Adrenal gland (tissue), 9 donors: ENCODE measurements at regions not wholly inside any gene's neighbourhood (a gene's known extent, or its start where the extent isn't known, plus 50 kb on each side); places are given as distances from the start of the nearest gene placed in this dataset.

Experiments
- DNase-seq, 7 donors: peaks; one replicate each; pipeline ENCODE4 v3.0.0-alpha.2; 2019 to 2020
- H3K27ac ChIP-seq, 5 donors: fragments of 200-600 bp; sonication (generic) in 4 of 5; 1 replicate in 3 of 5; 2 replicates in 2 of 5; pipeline versions ENCODE4 v1.5.1 to v1.8.0; 2016 to 2020; ENCODE audit warnings: mild to moderate bottlenecking in 1 of 5
- H3K27me3 ChIP-seq: fragments of 200-600 bp; 2 replicates; pipeline ENCODE4 v1.8.0; 2021
- H3K36me3 ChIP-seq, 2 donors: fragments of 200-600 bp; replicated peaks in 1 of 2; 1 replicate in 1 of 2; 2 replicates in 1 of 2; pipeline versions ENCODE4 v1.5.1 to v1.8.0; 2018 to 2022
- H3K4me1 ChIP-seq, 2 donors: fragments of 200-600 bp; replicated peaks in 1 of 2; 1 replicate in 1 of 2; 2 replicates in 1 of 2; pipeline versions ENCODE4 v1.5.1 to v1.8.0; 2018 to 2021
- H3K4me3 ChIP-seq, 4 donors: fragments of 200-600 bp; sonication (generic) in 3 of 4; one replicate each; pipeline ENCODE4 v1.5.1; 2016 to 2018
- H3K9me3 ChIP-seq, 3 donors: fragments of 200-600 bp; sonication (generic) in 1 of 3; replicated peaks in 1 of 3; 1 replicate in 2 of 3; 2 replicates in 1 of 3; pipeline versions ENCODE4 v1.5.1 to v1.8.0; 2016 to 2021
- CTCF ChIP-seq, 6 experiments: fragments of 450-650 bp in 4 of 6; fragments of 200-600 bp in 2 of 6; sonication (generic) in 1 of 6; IDR thresholded peaks; 1 replicate in 5 of 6; 2 replicates in 1 of 6; pipeline versions ENCODE4 v1.5.1 to v1.8.0; 2016 to 2021; ENCODE audit warnings: antibody characterized with exemption in 6 of 6, mild to moderate bottlenecking in 2 of 6, moderate library complexity in 1 of 6
- POLR2A ChIP-seq, 2 donors: fragments of 450-650 bp; IDR thresholded peaks; one replicate each; pipeline ENCODE4 v1.6.1; 2017; ENCODE audit warnings: antibody characterized with exemption in 2 of 2, mild to moderate bottlenecking in 2 of 2, moderate library complexity in 1 of 2
- WGBS, 4 donors: extraction: QIAGEN DNeasy Blood & Tissue Kit in 2 of 4; methylation state at CpG; one replicate each; pipeline versions ENCODE4 v1.1.5 to v1.1.7; 2013 to 2017; 5-methylcytosine and 5-hydroxymethylcytosine counted together
- intact Hi-C, 2 donors: fragments of 100-400 bp; cut with DNase I; formaldehyde crosslinking; loops; one replicate each; pipeline versions ENCODE4 v1.14.1 to v1.15.0; 2022 to 2023
- donor health status: healthy with polysubstance abuse.
- donor health status: Bipolar disorder and iron deficiency.
- donor health status: DM: yes; HTN: yes; CAD: no.
- donor health status: DM: no; HTN: no; CAD: no.
- donor health status: DM: no; HTN: no; CAD: no.

- WGBS, 4 donors, result 45 to 63% (median 57%) methylated on average over 7 of the region's 7 CpGs
- no peaks in the 10 kb centered on the region for H3K36me3 ChIP-seq
- H3K27ac ChIP-seq, result no peak overlapping the region
Observed at GRCh38 chr1:213761845-213762407, 225.8 kb upstream of the PROX1 start.

GRCh38 chr1:213767683-213768082, 220.1 kb upstream of the PROX1 start:
- H3K27ac ChIP-seq, result no peak overlapping the region
- intact Hi-C loops, result no loop called here
- H3K27me3 ChIP-seq, result no peaks in the 10 kb centered on the region
- H3K9me3 ChIP-seq, result no peaks in the 10 kb centered on the region
- 73 to 92% (median 80%) methylated on average over 4 of the region's 4 CpGs for WGBS, 4 donors
- H3K36me3 ChIP-seq, result no peaks in the 10 kb centered on the region
- H3K4me1 ChIP-seq, result no peaks in the 10 kb centered on the region
- H3K4me3 ChIP-seq, result no peak overlapping the region
- DNase-seq, result no peak
- no peak for TF ChIP-seq POLR2A (IDR thresholded peaks at IDR 0.05)
- no peak for TF ChIP-seq CTCF (IDR thresholded peaks at IDR 0.05)

More at GRCh38 chr1:213761845-213762407, 225.8 kb upstream of the PROX1 start:
- intact Hi-C loops, result no loop called here
- Histone ChIP-seq H3K4me1 (no peaks in the 10 kb centered on the region), H3K4me3 (no peak overlapping the region), H3K27me3 (no peaks in the 10 kb centered on the region), H3K9me3 (no peaks in the 10 kb centered on the region)
- DNase-seq, result peak in 1 of 7 donors; percentile 8
- no peak for TF ChIP-seq CTCF (IDR thresholded peaks at IDR 0.05)
- no peak for TF ChIP-seq POLR2A (IDR thresholded peaks at IDR 0.05)

GRCh38 chr1:213772128-213773063, 215.4 kb upstream of the PROX1 start:
- Histone ChIP-seq H3K4me1 (no peaks in the 10 kb centered on the region), H3K4me3 (no peak overlapping the region), H3K9me3 (no peaks in the 10 kb centered on the region), H3K36me3 (no peaks in the 10 kb centered on the region), H3K27ac (no peak overlapping the region), H3K27me3 (no peaks in the 10 kb centered on the region)
- no peak for TF ChIP-seq CTCF (IDR thresholded peaks at IDR 0.05)
- no peak for TF ChIP-seq POLR2A (IDR thresholded peaks at IDR 0.05)
- WGBS, 4 donors, result 67 to 74% (median 72%) methylated on average over 18 to 23 of the region's 23 CpGs
- intact Hi-C loops, result no loop called here
- no peak for DNase-seq

GRCh38 chr1:213773975-213774374, 213.8 kb upstream of the PROX1 start:
- DNase-seq, result no peak
- no peaks in the 10 kb centered on the region for H3K36me3 ChIP-seq
- WGBS, 4 donors, result 88 to 100% (median 90%) methylated on average over 1 of the region's 1 CpG
- TF ChIP-seq CTCF (IDR thresholded peaks at IDR 0.05) (no peak), POLR2A (IDR thresholded peaks at IDR 0.05) (no peak)
- H3K27ac ChIP-seq, result no peak overlapping the region
- no peaks in the 10 kb centered on the region for H3K27me3 ChIP-seq
- intact Hi-C loops, result no loop called here
- H3K4me1 ChIP-seq, result no peaks in the 10 kb centered on the region
- H3K9me3 ChIP-seq, result no peaks in the 10 kb centered on the region
- no peak overlapping the region for H3K4me3 ChIP-seq
